Epithelial cell of prostate (primary cell): ENCODE measurements at regions not wholly inside any gene's neighbourhood (a gene's known extent, or its start where the extent isn't known, plus 50 kb on each side); places are given as distances from the start of the nearest gene placed in this dataset.

Source experiments
- DNase-seq: peaks from one replicate; pipeline ENCODE4 v3.0.0-alpha.2; 2011; ENCODE audit warnings: low read depth, low spot score
- H3K27ac ChIP-seq: fragments of 450-650 bp; 2 replicates; pipeline ENCODE4 v1.5.1; 2017; ENCODE audit warnings: mild to moderate bottlenecking

- H3K27ac ChIP-seq, result no peak overlapping the region
- DNase-seq, result no peak
Measured at GRCh38 chr18:56329536-56329935, 308.9 kb downstream of the TXNL1 start.

GRCh38 chr18:56327191-56327885, 311.1 kb downstream of the TXNL1 start:
- no peak for DNase-seq
- no peak overlapping the region for H3K27ac ChIP-seq

DNA sequence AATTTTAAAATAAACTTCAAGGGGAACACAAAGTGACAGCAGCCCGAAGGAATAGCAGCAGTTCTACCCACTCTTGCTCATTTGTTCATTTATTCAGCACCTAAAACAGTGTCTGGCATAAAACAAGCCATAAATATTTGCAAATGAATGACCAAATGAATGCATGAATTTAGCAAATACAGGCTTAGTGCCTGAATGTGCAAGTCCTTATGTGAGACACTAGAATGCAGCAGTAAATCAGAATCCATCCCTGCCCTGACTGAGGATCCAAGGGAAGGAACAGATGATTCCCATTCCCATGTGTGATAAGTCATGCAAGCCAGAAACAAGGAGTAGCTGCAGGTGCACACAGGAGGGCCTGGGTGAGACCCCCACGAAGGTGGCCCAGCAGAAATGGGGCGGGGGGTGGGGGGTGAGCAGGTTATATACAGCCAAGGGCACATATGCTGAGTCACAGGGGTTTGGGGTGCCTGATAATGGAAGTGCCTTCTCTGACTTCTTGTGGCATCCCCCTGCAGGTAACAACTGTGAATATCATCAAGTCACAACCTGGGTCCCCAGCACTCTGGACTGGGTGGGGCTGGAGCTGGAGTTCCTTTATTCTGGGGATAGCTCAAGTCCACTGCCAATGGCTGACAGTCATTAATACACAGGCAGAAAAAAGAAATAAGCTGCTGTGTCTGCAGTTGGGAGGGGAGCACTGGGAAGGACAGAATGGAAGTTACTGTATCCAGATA, 311.9 kb downstream of the TXNL1 start:
- H3K27ac ChIP-seq, result no peak overlapping the region
- DNase-seq, result no peak

DNA sequence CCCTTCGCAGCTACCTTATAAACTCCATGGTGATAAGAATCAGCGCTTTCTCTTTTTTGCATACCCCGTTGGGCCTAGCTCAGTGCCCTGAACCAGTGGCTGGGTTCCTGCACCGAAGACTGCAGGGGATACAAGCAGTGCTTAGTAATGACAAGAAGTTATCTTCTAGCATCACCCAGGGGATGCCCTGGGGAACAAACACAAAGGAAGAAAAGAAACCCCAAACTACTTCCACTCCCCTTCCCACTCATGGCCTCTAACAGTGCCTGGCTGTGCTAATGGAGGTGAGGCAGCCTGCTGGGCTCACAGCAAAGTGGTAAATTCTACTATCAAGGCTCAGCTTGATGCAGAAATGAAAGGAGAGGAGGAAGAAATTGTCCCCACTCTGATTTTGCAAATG, 314.7 kb downstream of the TXNL1 start:
- H3K27ac ChIP-seq, result no peak overlapping the region
- DNase-seq, result no peak

GRCh38 chr18:56322406-56322805, 316.0 kb downstream of the TXNL1 start:
- no peak for DNase-seq
- H3K27ac ChIP-seq, result no peak overlapping the region

DNA sequence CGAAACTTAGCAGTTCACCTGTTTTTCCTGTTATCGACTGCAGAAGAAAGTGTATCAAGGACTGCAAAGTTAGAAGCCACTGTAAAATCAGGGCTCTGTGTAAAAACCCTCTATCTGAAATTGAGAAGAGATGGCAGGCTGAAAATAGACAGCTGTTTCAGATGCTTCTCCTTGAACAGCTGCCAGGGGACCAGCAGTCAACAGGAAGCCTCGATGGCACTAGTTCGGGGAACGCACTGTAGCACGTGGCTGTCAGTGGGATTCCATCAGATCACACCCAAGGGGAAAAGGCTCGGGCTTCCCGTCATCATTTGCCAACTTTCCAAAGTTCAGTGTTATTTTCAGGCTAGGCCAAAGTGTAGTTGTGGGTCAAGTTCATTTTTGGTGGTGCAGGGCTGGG, 316.9 kb downstream of the TXNL1 start:
- no peak for DNase-seq
- no peak overlapping the region for H3K27ac ChIP-seq

- H3K27ac ChIP-seq, result no peak overlapping the region
- no peak for DNase-seq
Measured at GRCh38 chr18:56319953-56320352, 318.4 kb downstream of the TXNL1 start.

- H3K27ac ChIP-seq, result no peak overlapping the region
- DNase-seq, result no peak
Measured at GRCh38 chr18:56316727-56317126, 321.7 kb downstream of the TXNL1 start.

- peak overlapping the region; percentile 35 for H3K27ac ChIP-seq
- peak; percentile 8 for DNase-seq
Measured at GRCh38 chr18:56315363-56315762, 323.0 kb downstream of the TXNL1 start.

GRCh38 chr18:56314396-56314795, 324.0 kb downstream of the TXNL1 start:
- no peak for DNase-seq
- no peak overlapping the region for H3K27ac ChIP-seq

GRCh38 chr18:56312551-56313335, 325.6 kb downstream of the TXNL1 start:
- H3K27ac ChIP-seq, result no peak overlapping the region
- no peak for DNase-seq

GRCh38 chr18:56309104-56309503, 329.3 kb downstream of the TXNL1 start:
- no peak for DNase-seq
- H3K27ac ChIP-seq, result no peak overlapping the region

DNA sequence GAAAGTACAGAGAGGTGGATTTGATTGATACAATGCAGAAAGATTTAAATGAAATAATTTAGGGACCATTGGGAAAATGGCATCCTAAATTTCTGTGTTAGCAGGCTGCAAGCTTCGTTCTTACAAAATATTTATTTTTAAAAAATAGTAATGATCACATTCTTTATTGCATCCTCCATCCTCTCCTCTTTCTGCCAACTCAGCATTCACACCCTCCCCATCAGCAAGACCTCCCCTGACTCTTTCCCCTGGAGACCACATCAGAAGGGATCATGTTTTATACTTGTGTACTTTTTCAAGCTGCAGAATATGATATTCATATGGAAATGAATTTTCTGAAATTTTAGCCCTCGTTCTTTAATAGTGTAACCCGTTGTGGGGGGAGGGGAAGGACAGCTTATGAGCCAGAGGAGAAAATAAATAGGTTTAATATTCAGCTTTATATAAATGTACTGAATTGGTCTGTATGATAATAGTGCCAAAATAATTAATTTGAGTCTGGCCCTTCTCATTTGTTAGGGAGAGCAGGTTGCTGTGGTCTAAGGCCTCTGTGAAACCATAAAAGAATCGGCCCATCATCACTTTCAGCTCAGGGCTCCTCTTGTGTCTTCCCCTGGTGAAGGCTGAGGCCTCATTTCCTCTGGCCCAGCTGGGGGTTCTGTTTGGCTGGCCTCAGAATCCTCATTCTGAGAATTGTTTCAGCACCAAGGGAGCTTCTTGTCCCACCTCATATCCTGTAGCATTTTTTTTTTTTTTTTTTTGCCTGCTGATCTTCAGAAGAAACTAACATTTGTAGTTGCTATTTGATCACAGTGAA, 330.8 kb downstream of the TXNL1 start:
- DNase-seq, result no peak
- H3K27ac ChIP-seq, result no peak overlapping the region

GRCh38 chr18:56306797-56307196, 331.6 kb downstream of the TXNL1 start:
- DNase-seq, result no peak
- no peak overlapping the region for H3K27ac ChIP-seq

DNA sequence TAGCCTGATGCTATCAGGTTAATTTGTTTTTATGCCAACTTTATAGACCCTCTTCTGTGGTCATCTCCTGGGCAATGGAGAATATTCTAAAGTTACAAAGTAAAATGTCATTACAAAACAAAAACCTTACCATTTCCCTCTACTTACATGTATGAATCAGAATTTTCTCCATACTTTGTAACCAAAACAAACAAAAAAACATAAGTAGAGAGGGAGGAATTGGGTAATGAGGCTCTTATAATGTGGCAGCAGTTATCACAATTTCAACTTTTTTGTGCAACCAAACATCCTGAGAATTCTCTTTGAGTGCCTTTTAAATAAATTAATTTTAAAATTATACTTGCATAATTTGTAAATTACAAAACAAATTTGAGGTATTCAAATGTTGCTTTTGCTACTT, 332.8 kb downstream of the TXNL1 start:
- DNase-seq, result no peak
- no peak overlapping the region for H3K27ac ChIP-seq

DNA sequence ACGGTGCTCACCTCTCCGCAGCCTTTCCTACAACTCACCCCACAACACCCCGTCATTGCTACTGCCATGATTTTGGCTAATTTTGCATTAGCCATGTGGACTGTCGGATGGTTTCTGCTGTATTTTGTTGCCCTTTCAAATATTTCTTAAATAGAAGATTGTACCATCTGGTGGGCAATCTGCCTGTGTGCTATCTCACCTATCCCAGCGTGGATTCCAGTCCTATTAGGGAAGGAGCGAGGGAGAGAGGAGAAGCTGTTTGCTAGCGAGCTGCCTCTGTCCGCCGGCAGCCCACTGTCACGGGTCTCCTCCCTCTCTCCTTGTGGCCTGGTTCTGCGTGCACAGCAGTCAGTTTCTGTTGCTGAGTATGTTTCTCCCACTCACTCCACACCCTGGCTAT, 336.2 kb downstream of the TXNL1 start:
- no peak overlapping the region for H3K27ac ChIP-seq
- no peak for DNase-seq

DNA sequence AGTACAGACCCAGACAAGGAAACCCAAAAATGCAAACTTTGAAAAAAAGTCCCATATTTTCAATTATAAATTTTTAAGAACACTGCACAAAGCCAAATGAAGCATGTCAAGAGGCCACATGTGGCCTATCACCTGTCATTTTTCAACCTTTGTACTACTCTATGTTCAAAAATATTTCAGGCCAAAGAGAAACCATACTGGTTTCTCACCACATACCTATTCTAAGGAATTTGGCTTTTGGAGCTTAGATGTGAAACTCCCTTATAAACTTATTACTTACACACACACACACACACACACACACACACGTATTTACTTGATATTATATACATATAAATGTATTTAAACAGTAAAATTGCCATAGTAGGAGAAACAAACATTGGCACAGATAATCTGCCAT, 338.7 kb downstream of the TXNL1 start:
- DNase-seq, result no peak
- H3K27ac ChIP-seq, result no peak overlapping the region

DNA sequence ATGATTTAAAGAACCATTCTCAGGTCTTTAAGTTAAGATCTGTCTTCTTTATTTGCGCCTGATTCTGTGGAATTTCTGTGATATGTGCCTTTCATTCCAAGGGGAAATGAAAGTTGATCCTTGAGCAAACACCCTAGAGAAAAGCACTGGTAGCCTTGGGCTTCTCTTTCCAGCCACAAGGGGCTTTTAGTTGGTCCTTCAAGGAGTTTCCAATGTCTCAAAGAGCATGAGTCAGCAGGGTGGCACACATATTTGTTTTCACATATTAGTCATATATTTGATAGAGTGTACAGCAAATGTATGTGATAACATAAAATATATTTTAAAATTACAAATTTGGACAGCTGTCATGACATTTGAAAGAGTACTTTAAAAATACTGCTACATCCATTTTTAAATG, 339.5 kb downstream of the TXNL1 start:
- DNase-seq, result peak; percentile 48
- no peak overlapping the region for H3K27ac ChIP-seq

DNA sequence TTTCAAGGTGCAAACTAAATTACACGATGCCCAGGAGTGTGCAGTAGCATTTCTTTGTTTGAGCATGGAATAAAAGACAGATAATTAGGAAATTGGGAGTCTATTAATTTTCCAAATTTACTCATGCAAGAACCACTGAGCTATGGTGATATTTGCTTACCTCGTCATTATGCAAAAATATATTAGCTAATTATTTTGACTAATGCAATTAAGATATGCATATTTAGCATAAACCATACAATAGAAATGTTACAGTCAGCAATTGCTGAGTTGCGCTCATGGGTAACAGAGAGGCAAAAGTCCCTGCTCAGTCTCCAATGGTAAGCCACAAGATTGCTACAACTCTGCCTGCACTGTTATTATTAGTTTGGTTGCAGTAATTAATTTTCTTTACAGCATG, 342.0 kb downstream of the TXNL1 start:
- no peak overlapping the region for H3K27ac ChIP-seq
- DNase-seq, result no peak

DNA sequence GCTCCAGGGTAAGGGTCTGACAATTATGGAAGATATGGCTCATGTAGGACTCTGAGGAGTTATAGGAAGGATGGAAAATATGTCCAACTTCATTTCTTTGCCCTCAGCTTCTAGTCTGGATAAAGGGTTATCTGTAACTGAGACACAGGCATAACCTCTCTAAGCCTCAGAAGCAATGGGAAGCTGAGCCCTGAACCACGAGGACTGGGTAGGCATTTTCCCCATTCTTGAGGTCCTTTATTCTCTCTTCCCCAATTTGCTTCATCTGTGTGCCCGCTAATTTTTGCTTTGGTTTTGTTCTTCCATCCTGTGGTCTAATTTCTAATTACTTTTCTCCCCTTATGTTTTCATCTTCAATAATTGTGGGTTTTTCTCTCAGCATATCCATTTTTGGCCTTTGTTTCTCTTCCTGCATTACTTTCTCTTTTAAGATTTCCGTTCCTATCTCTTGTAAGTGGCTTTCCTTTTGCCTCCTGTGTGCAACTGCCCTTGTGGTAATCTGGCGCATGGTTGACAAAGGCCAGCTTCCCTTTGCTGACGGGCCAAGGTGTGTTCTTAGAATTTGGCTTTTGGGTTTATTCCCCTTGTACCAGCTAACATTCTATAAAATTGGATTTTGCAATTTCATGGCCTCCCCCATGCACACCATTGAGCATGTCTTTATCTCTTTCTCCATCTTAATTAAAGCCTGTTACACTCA, 343.8 kb downstream of the TXNL1 start:
- no peak overlapping the region for H3K27ac ChIP-seq
- DNase-seq, result no peak
